Breast epithelium (tissue), 3 donors: ENCODE measurements at regions not wholly inside any gene's neighbourhood (a gene's known extent, or its start where the extent isn't known, plus 50 kb on each side); places are given as distances from the start of the nearest gene placed in this dataset.

Experiments
- POLR2A ChIP-seq: fragments of 450-650 bp; IDR thresholded peaks from one replicate; pipeline ENCODE4 v1.6.1; 2016; ENCODE audit warnings: antibody characterized with exemption, mild to moderate bottlenecking, moderate library complexity
- TF ChIP-seq, protein P1 (sequence below), 3 donors: fragments of 450-650 bp; IDR thresholded peaks; one replicate each; pipeline ENCODE4 v1.5.1; 2016 to 2017; ENCODE audit warnings: antibody characterized with exemption in 3 of 3, mild to moderate bottlenecking in 3 of 3, moderate library complexity in 3 of 3

GRCh38 chr20:2223558-2224367 lies 72.0 kb upstream of the TGM3 start:
- TF ChIP-seq, protein P1, sequence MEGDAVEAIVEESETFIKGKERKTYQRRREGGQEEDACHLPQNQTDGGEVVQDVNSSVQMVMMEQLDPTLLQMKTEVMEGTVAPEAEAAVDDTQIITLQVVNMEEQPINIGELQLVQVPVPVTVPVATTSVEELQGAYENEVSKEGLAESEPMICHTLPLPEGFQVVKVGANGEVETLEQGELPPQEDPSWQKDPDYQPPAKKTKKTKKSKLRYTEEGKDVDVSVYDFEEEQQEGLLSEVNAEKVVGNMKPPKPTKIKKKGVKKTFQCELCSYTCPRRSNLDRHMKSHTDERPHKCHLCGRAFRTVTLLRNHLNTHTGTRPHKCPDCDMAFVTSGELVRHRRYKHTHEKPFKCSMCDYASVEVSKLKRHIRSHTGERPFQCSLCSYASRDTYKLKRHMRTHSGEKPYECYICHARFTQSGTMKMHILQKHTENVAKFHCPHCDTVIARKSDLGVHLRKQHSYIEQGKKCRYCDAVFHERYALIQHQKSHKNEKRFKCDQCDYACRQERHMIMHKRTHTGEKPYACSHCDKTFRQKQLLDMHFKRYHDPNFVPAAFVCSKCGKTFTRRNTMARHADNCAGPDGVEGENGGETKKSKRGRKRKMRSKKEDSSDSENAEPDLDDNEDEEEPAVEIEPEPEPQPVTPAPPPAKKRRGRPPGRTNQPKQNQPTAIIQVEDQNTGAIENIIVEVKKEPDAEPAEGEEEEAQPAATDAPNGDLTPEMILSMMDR (IDR thresholded peaks at IDR 0.05): no peak
- TF ChIP-seq POLR2A: no peak
